Right lobe of liver (tissue), 4 donors: ENCODE measurements at regions not wholly inside any gene's neighbourhood (a gene's known extent, or its start where the extent isn't known, plus 50 kb on each side); places are given as distances from the start of the nearest gene placed in this dataset.

Source experiments
- POLR2A ChIP-seq: fragments of 450-650 bp; IDR thresholded peaks from one replicate; pipeline ENCODE4 v1.6.1; 2017; ENCODE audit warnings: antibody characterized with exemption, mild to moderate bottlenecking
- TF ChIP-seq, protein P1 (sequence below), 4 donors: fragments of 200-600 bp in 3 of 4; fragments of 450-650 bp in 1 of 4; IDR thresholded peaks; one replicate each; pipeline versions ENCODE4 v1.5.1 to v1.8.0; 2016 to 2022; ENCODE audit warnings: antibody characterized with exemption in 4 of 4, mild to moderate bottlenecking in 2 of 4
- donor health status: DM: no; HTN: no; CAD: no.
- donor health status: DM: no; HTN: no; CAD: no.
- donor health status: DM: no; HTN: yes; CAD: no.

GRCh38 chr15:69685512-69686452 is 233.2 kb downstream of the RPLP1 start:
- TF ChIP-seq, protein P1, sequence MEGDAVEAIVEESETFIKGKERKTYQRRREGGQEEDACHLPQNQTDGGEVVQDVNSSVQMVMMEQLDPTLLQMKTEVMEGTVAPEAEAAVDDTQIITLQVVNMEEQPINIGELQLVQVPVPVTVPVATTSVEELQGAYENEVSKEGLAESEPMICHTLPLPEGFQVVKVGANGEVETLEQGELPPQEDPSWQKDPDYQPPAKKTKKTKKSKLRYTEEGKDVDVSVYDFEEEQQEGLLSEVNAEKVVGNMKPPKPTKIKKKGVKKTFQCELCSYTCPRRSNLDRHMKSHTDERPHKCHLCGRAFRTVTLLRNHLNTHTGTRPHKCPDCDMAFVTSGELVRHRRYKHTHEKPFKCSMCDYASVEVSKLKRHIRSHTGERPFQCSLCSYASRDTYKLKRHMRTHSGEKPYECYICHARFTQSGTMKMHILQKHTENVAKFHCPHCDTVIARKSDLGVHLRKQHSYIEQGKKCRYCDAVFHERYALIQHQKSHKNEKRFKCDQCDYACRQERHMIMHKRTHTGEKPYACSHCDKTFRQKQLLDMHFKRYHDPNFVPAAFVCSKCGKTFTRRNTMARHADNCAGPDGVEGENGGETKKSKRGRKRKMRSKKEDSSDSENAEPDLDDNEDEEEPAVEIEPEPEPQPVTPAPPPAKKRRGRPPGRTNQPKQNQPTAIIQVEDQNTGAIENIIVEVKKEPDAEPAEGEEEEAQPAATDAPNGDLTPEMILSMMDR (IDR thresholded peaks at IDR 0.05) = no peak
- no peak for TF ChIP-seq POLR2A
